Stimulated activated naive CD8-positive, alpha-beta T cell treated with anti-CD3 and anti-CD28 coated beads, Interleukin-15, Interleukin-2, amounts not matched to agents 100 U/mL and 50 U/mL, for 24 hours (primary cell): ENCODE measurements at regions not wholly inside any gene's neighbourhood (a gene's known extent, or its start where the extent isn't known, plus 50 kb on each side); places are given as distances from the start of the nearest gene placed in this dataset.

Experiments
- ATAC-seq: fragments of 150-1000 bp; cut with Tn5 transposase; one replicate; pipeline ENCODE4 v1.10.0; 2021
- DNase-seq: peaks from one replicate; pipeline ENCODE4 v3.0.0; 2021

GRCh38 chr5:17761326-17761725 lies 127.1 kb downstream of the TAF11L14 start:
- no peak for ATAC-seq
- no peak for DNase-seq

DNA sequence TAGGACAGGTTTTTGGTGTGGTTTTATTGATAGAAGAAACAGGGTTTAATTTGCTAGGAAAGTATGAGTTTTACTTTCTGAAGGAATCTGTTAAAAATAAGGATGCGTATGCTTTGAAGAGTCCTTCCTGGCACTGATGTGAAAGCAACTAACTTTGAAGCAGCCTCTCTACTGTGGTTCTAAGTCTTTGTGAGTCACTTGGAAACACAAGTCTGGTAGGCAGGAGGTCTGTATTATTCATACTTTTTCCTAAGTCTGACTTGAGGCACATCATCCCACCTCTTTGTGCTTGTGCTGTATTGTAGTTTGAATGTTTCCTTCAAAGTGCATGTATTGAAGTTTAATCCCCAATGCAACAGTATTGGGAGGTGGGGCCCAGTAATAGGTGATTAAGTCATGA lies 129.0 kb downstream of the TAF11L14 start:
- DNase-seq, result no peak
- no peak for ATAC-seq

DNA sequence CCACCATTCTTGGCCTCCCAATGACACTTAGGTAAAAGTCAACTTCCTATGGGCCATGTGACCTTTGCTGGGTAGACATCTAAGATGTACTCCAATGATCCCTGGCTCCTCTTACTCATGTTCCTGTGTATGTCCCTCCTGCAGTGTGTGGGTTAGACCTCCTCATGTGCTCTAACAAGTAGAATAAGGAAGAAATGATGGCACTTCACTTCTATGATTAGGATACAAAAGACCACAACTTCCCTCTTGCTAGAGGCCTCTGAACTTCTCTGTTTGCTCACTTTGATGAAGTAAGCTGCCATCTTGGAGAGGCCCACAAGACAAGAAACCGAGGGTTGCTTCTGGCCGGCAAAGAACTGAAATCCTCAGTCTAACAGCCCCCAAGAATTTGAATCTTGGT lies 131.8 kb downstream of the TAF11L14 start:
- ATAC-seq (no peak), DNase-seq (no peak)

- DNase-seq, result no peak
- ATAC-seq, result no peak
These were observed 135.0 kb downstream of the TAF11L14 start for GRCh38 chr5:17769277-17769676.

DNA sequence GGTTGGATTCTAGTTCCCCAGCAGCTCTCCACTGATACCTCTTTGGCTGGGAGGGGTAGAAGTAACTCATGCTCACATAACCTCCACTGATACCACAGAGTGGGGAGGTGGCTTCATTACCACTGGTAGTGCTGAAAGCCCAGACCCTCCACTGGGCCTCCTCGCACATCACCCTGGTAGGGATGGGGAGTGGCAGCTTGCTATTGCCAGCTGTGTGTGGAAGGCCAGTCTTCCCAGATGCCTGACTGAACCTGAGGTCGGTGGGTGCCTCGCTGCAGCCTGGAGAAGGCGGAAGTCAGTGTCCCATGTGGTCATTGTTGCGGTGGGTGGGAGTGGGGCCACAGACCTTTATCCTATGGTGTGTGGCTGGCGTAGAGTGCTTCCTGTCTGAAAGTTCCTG lies 138.0 kb downstream of the TAF11L14 start:
- DNase-seq (no peak), ATAC-seq (no peak)

- DNase-seq (no peak), ATAC-seq (no peak)
These were observed 151.5 kb downstream of the TAF11L14 start for GRCh38 chr5:17785774-17786173.

- DNase-seq (no peak), ATAC-seq (no peak)
These were observed 154.1 kb downstream of the TAF11L14 start for GRCh38 chr5:17788351-17788750.

GRCh38 chr5:17794201-17794600 lies 159.9 kb downstream of the TAF11L14 start:
- ATAC-seq (no peak), DNase-seq (no peak)

GRCh38 chr5:17794815-17795214 lies 160.6 kb downstream of the TAF11L14 start:
- DNase-seq, result no peak
- no peak for ATAC-seq

GRCh38 chr5:17796142-17796541 lies 161.9 kb downstream of the TAF11L14 start:
- ATAC-seq (no peak), DNase-seq (no peak)

DNA sequence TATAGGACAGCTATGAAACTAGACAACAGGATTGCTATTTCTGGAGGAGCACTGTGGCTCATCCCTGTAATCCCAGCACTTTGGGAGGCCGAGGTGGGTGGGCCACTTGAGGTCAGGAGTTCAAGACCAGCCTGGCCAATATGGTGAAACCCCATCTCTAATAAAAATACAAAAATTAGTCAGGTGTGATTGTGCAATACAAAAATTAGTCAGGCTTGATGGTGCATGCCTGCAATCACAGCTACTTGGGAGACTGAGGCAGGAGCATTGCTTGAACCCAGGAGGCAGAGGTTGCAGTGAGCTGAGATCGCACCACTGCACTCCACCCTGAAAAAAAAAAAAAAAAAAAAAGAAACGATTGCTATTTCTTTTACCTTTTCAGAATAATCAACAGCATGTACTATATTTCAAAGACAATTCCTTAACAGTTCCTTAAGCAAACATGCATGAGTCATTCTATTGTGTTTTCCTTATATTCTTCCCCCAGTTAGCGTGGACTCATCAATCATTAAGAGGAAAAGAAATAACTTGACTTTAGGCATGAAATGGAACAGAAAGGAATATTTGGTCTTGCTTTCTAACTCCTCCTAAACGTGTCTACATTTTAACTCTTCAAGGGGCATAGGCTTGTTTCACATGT lies 162.6 kb downstream of the TAF11L14 start:
- ATAC-seq (no peak), DNase-seq (no peak)

DNA sequence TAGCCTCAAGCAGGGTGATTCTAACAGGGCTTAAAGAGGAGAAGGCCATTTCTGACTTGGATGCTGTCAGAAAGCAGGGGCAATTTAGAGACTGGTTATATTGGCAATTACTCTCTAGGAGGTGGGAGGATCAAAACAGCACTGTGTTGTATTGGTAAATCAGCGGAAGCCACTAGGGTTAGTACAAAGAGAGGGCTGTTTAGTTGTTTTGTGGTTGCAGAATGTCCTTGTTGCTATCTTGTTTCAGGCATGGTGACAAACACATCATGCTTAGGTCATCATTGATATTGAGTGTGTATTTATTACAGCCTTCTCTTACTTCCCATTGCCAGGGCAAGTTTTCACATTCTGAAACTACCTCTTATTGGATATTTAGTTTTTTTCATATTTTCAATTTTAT lies 165.3 kb downstream of the TAF11L14 start:
- ATAC-seq, result no peak
- no peak for DNase-seq

DNA sequence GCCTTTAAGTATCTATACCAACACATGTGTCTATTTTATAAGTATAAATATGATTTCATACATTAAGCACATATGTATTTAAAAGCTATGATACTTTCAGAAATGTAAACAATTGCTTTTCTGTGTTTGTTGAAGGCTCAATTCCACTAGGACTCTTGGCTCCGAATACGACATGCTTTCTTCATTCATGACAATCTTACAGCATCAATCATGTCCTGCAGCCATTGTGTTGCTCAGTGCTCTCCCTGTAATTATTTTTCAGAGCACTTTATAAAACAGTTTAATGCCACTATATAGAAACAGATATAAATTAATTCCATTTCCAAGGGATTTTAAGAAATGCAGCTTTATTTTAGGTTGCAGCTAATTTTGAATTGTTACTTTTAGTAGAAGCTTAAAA lies 167.3 kb downstream of the TAF11L14 start:
- DNase-seq (no peak), ATAC-seq (no peak)

DNA sequence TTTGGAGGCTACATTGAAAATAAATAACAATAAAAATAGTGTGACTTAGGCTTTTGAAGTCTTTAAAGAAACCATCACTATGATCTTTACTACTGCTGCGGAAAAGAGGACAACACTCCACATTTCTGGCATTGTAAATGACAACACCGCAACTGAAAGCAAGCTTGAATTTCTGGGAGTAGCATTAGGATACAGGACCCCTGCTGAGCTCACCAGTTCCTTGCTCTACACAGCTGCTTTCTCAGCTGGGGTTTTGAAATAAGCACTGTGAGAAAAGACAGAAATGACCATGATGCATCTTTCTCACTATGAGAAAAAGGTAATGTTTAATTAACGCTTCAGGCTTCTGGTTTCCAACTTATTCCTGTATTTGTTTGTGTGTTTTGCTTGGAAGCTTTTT lies 168.0 kb downstream of the TAF11L14 start:
- DNase-seq (no peak), ATAC-seq (no peak)

GRCh38 chr5:17803971-17804370 lies 169.7 kb downstream of the TAF11L14 start:
- ATAC-seq, result no peak

GRCh38 chr5:17805227-17805825 lies 171.1 kb downstream of the TAF11L14 start:
- ATAC-seq (no peak), DNase-seq (no peak)

More at GRCh38 chr5:17803971-17804370, 169.7 kb downstream of the TAF11L14 start:
- no peak for DNase-seq

DNA sequence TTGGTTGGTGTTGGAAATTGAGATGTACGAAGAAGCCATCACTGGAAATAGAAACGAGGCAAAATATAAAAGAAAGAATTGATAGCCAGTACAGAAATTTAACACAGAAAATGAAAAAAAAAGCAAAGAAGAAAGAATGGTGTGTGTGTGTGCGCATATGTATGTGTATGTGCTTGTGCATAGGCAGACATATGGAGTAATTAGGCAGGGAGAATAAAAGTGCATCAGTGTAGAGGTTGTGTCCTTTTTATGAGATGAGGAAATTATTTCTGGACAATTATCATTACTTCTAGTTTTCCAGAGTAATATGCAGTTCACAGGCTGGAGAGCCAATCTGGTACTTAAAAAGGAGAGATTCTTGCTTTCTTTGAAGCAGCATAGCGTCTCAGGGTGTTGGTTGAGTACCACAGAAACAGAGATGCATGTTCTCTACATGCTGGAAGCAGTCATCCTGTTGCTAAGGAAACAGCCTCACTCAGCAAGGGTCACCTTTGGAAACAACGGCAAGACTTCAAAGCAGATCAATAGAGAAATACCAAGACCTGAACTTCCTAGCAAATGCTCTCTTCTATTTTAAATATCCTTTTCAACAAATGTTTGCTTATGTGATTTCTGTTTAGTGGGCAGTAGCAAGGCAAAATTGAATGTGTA lies 172.7 kb downstream of the TAF11L14 start:
- ATAC-seq (no peak), DNase-seq (no peak)

- no peak for DNase-seq
- ATAC-seq, result no peak
These were observed 174.3 kb downstream of the TAF11L14 start for GRCh38 chr5:17808566-17808965.

- ATAC-seq (no peak), DNase-seq (no peak)
These were observed 176.5 kb downstream of the TAF11L14 start for GRCh38 chr5:17810734-17811133.

DNA sequence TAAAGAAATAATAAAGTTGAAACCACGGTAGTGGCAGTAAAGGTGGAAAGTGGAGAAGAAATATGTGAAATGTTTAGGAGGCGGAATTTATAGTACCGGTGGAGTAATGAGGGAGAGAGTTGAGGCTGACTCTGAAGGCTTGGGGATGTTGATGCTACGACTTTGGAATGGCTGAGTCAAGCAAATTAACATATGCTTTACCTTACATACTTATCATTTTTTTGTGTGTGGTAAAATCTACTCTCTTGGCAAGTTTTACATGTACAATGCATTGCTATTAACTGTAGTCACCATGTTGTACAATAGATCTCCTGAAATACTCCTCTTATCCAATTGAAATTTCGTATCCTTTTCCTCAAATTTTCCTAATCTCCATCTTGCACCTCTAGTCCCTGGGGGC lies 179.0 kb downstream of the TAF11L14 start:
- ATAC-seq, result no peak
- DNase-seq, result no peak

GRCh38 chr5:17816505-17816904 lies 182.2 kb downstream of the TAF11L14 start:
- ATAC-seq, result no peak
- no peak for DNase-seq

DNA sequence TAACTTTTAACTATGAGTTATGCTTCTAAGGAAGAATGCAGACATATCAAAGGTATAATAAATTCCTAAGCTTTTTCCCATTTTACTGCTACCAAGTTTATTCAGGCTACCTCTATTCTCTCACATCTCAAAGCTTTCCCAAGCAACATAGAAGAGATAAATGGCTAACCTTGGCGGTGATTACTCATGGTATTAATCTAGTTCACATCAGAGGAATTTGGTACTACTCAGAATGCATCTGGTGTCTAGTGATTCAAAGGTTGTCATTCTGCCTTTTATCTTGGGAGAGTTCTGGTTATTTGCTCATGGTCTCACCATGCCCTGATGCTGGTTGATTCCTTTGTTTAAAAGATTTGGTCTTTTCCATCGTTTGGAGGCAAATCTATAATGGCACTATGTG lies 182.7 kb downstream of the TAF11L14 start:
- ATAC-seq (no peak), DNase-seq (no peak)

DNA sequence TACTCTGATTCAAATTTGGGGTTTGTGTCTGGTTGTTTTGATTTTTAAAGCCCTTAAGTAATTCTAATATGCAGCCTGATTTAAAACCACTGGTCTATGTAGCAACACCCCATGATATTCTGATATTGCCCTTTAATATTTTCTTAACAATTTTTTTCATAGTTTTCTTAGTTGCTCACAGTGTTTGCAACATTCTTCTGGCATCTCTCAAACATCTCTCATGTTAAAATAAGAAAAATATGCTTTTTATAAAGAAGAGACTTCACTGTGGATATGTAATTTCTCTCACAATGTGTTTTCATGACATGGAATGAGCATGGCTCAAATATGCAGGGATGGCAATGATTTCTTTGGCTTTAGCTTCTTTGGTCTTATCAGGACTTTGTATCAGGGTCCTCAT lies 183.7 kb downstream of the TAF11L14 start:
- DNase-seq (no peak), ATAC-seq (no peak)

DNA sequence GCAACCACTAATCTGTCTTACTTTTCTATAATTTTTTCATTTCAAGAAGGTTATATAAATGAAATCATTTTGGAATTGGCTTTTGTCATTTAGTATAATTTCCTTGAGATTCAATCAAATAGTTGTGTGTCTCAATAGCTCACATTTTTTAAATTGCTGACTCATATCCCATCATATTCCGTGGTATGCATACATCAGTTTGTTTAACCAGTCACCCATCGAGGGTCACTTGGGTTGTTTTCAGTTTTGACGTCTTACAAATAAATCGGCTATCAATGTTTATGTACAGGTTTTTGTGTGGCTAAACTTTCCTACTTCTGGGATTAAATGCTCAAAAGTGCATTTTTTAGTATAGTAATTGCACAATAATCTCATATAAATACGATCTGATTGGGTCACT lies 185.5 kb downstream of the TAF11L14 start:
- no peak for ATAC-seq

More for the DNA sequence above, 185.5 kb downstream of the TAF11L14 start:
- DNase-seq, result no peak
